Sigmoid colon (tissue), 6 donors: ENCODE measurements at regions not wholly inside any gene's neighbourhood (a gene's known extent, or its start where the extent isn't known, plus 50 kb on each side); places are given as distances from the start of the nearest gene placed in this dataset.

Source experiments
- DNase-seq: peaks from one replicate; pipeline ENCODE4 v3.0.0-alpha.2; 2019
- H3K27ac ChIP-seq, 4 donors: fragments of 200-600 bp; sonication (generic); one replicate each; pipeline ENCODE4 v1.5.1; 2016 to 2019; ENCODE audit warnings: mild to moderate bottlenecking in 1 of 4
- H3K27me3 ChIP-seq, 3 donors: fragments of 200-600 bp; sonication (generic); one replicate each; pipeline ENCODE4 v1.5.1; 2019; ENCODE audit warnings: mild to moderate bottlenecking in 1 of 3
- H3K36me3 ChIP-seq, 4 donors: fragments of 200-600 bp; sonication (generic); one replicate each; pipeline ENCODE4 v1.5.1; 2016 to 2019
- H3K4me1 ChIP-seq, 4 donors: fragments of 200-600 bp; sonication (generic); one replicate each; pipeline ENCODE4 v1.5.1; 2017 to 2019
- H3K4me3 ChIP-seq, 4 donors: fragments of 200-600 bp; sonication (generic); one replicate each; pipeline ENCODE4 v1.5.1; 2017 to 2019; ENCODE audit warnings: mild to moderate bottlenecking in 2 of 4, moderate library complexity in 1 of 4
- H3K9me3 ChIP-seq, 4 donors: fragments of 200-600 bp in 3 of 4; sonication (generic) in 3 of 4; one replicate each; pipeline versions ENCODE4 v1.5.1 to v1.6.1; 2013 to 2019
- CTCF ChIP-seq, 4 experiments: fragments of 450-650 bp in 3 of 4; fragments of 200-600 bp in 1 of 4; IDR thresholded peaks; one replicate each; pipeline ENCODE4 v1.5.1; 2016 to 2019; ENCODE audit warnings: antibody characterized with exemption in 4 of 4, mild to moderate bottlenecking in 3 of 4, moderate library complexity in 2 of 4
- EP300 ChIP-seq, 4 donors: sonication (generic); formaldehyde crosslinking; IDR thresholded peaks; one replicate each; pipeline ENCODE4 v1.6.1; 2017; ENCODE audit warnings: antibody characterized with exemption in 4 of 4
- POLR2A ChIP-seq, 2 donors: fragments of 450-650 bp; IDR thresholded peaks; one replicate each; pipeline ENCODE4 v1.6.1; 2016; ENCODE audit warnings: antibody characterized with exemption in 2 of 2, mild to moderate bottlenecking in 2 of 2, moderate library complexity in 2 of 2
- POLR2AphosphoS5 ChIP-seq, 4 donors: sonication (generic); formaldehyde crosslinking; IDR thresholded peaks; one replicate each; pipeline ENCODE4 v1.6.1; 2017; ENCODE audit warnings: antibody characterized with exemption in 4 of 4
- WGBS, 2 donors: extraction: QIAGEN DNeasy Blood & Tissue Kit; methylation state at CpG; one replicate each; pipeline ENCODE4 v1.1.7; 2013; 5-methylcytosine and 5-hydroxymethylcytosine counted together
- intact Hi-C: fragments of 100-400 bp; cut with DNase I; formaldehyde crosslinking; loops from one replicate; pipeline ENCODE4 v1.15.1; 2023
- donor health status: healthy with polysubstance abuse.
- donor health status: healthy.

DNA sequence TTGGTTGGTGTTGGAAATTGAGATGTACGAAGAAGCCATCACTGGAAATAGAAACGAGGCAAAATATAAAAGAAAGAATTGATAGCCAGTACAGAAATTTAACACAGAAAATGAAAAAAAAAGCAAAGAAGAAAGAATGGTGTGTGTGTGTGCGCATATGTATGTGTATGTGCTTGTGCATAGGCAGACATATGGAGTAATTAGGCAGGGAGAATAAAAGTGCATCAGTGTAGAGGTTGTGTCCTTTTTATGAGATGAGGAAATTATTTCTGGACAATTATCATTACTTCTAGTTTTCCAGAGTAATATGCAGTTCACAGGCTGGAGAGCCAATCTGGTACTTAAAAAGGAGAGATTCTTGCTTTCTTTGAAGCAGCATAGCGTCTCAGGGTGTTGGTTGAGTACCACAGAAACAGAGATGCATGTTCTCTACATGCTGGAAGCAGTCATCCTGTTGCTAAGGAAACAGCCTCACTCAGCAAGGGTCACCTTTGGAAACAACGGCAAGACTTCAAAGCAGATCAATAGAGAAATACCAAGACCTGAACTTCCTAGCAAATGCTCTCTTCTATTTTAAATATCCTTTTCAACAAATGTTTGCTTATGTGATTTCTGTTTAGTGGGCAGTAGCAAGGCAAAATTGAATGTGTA is 172.7 kb downstream of the TAF11L14 start:
- Histone ChIP-seq H3K4me1 (no peaks in the 10 kb centered on the region), H3K9me3 (no peaks in the 10 kb centered on the region), H3K4me3 (no peak overlapping the region), H3K27me3 (no peaks in the 10 kb centered on the region), H3K36me3 (no peaks in the 10 kb centered on the region), H3K27ac (no peak overlapping the region)
- 73 to 75% methylated on average over 5 of the region's 5 CpGs for WGBS, 2 donors
- TF ChIP-seq POLR2A (IDR thresholded peaks at IDR 0.05), result no peak
- no peak for TF ChIP-seq EP300 (IDR thresholded peaks at IDR 0.05)
- no peak for TF ChIP-seq POLR2AphosphoS5 (IDR thresholded peaks at IDR 0.05)
- TF ChIP-seq CTCF (IDR thresholded peaks at IDR 0.05), result no peak
- no peak for DNase-seq
- intact Hi-C loops, result no loop called here

- intact Hi-C loops, result no loop called here
- Histone ChIP-seq H3K27me3 (no peaks in the 10 kb centered on the region), H3K9me3 (no peaks in the 10 kb centered on the region), H3K27ac (no peak overlapping the region), H3K36me3 (no peaks in the 10 kb centered on the region), H3K4me3 (no peak overlapping the region), H3K4me1 (no peaks in the 10 kb centered on the region)
- DNase-seq, result no peak
- WGBS, 2 donors, result 48 to 76% methylated on average over 2 of the region's 2 CpGs
- TF ChIP-seq EP300 (IDR thresholded peaks at IDR 0.05), result no peak
- no peak for TF ChIP-seq POLR2AphosphoS5 (IDR thresholded peaks at IDR 0.05)
- TF ChIP-seq POLR2A (IDR thresholded peaks at IDR 0.05), result no peak
- TF ChIP-seq CTCF (IDR thresholded peaks at IDR 0.05), result no peak
Observed at GRCh38 chr5:17808566-17808965, 174.3 kb downstream of the TAF11L14 start.

GRCh38 chr5:17810734-17811133 is 176.5 kb downstream of the TAF11L14 start:
- Histone ChIP-seq H3K27me3 (no peaks in the 10 kb centered on the region), H3K4me1 (no peaks in the 10 kb centered on the region), H3K27ac (no peak overlapping the region), H3K9me3 (no peaks in the 10 kb centered on the region), H3K36me3 (no peaks in the 10 kb centered on the region), H3K4me3 (no peak overlapping the region)
- intact Hi-C loops, result no loop called here
- TF ChIP-seq POLR2A (IDR thresholded peaks at IDR 0.05) (no peak), EP300 (IDR thresholded peaks at IDR 0.05) (no peak), CTCF (IDR thresholded peaks at IDR 0.05) (no peak), POLR2AphosphoS5 (IDR thresholded peaks at IDR 0.05) (no peak)
- 73 to 90% methylated on average over 1 of the region's 1 CpG for WGBS, 2 donors
- no peak for DNase-seq

- Histone ChIP-seq H3K4me1 (no peaks in the 10 kb centered on the region), H3K4me3 (no peak overlapping the region), H3K36me3 (no peaks in the 10 kb centered on the region), H3K27ac (no peak overlapping the region), H3K27me3 (no peaks in the 10 kb centered on the region), H3K9me3 (no peaks in the 10 kb centered on the region)
- TF ChIP-seq CTCF (IDR thresholded peaks at IDR 0.05) (no peak), POLR2AphosphoS5 (IDR thresholded peaks at IDR 0.05) (no peak), POLR2A (IDR thresholded peaks at IDR 0.05) (no peak), EP300 (IDR thresholded peaks at IDR 0.05) (no peak)
- DNase-seq, result no peak
- intact Hi-C loops, result no loop called here
- WGBS, 2 donors, result 78 to 88% methylated on average over 5 of the region's 5 CpGs
Observed at GRCh38 chr5:17813214-17813613, 179.0 kb downstream of the TAF11L14 start.

DNA sequence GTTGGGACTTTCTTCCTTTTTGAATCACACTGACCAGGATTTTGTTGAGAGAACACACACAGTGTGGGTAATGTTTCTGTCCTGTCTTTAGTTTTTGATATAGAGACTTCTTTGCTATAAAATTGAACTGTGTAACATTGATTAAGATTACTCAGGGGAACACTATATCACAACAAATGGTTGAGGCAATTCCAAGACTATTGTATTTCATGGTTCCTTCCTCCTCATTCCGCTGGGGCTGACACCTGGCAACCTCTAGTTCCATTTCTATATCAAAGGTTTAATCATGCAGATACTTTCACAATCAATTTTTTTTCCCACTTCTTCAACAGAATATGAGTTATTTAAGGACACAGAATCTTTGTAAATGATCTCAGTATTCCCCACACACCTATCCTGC is 182.2 kb downstream of the TAF11L14 start:
- H3K36me3 ChIP-seq, result no peaks in the 10 kb centered on the region
- H3K9me3 ChIP-seq, result no peaks in the 10 kb centered on the region
- no peak for DNase-seq
- WGBS, 2 donors, result 80 to 85% methylated on average over 1 of the region's 1 CpG
- H3K4me1 ChIP-seq, result no peaks in the 10 kb centered on the region
- H3K4me3 ChIP-seq, result no peak overlapping the region
- no peak overlapping the region for H3K27ac ChIP-seq
- H3K27me3 ChIP-seq, result no peaks in the 10 kb centered on the region
- TF ChIP-seq POLR2A (IDR thresholded peaks at IDR 0.05) (no peak), POLR2AphosphoS5 (IDR thresholded peaks at IDR 0.05) (no peak), CTCF (IDR thresholded peaks at IDR 0.05) (no peak), EP300 (IDR thresholded peaks at IDR 0.05) (no peak)
- intact Hi-C loops, result no loop called here
